IMR-90 (cell line): ENCODE measurements at regions not wholly inside any gene's neighbourhood (a gene's known extent, or its start where the extent isn't known, plus 50 kb on each side); places are given as distances from the start of the nearest gene placed in this dataset.

Source experiments
- ATAC-seq: fragments of 200-7000 bp; cut with Tn5 transposase; 2 replicates; pipeline ENCODE4 v1.9.1; 2020; ENCODE audit warnings: low read depth, mild to moderate bottlenecking, moderate library complexity
- BruUV-seq: library from RNA; stranded (reverse); fragments of 400-500 nt; replicated peaks from 2 replicates; lab custom pipeline; 2021; lab: Mats Ljungman, UMichigan
- CTCF ChIA-PET: fragments of 300-600 bp; formaldehyde crosslinking; extraction: SDS; loops from one replicate; lab custom pipeline; 2021; ENCODE audit warnings: antibody characterized with exemption; lab: Yijun Ruan, JAX
- POLR2A ChIA-PET: fragments of 300-600 bp; sonication (Branson Sonifier 250); formaldehyde crosslinking; loops from one replicate; lab custom pipeline; 2022; ENCODE audit warnings: antibody characterized with exemption; ENCODE audit not compliant: unreplicated experiment; lab: Charles Lee
- DNase-seq: peaks from one replicate; pipeline ENCODE4 v3.0.0; 2013
- H2AFZ ChIP-seq: replicated peaks from 2 replicates; pipeline ENCODE3; 2013; ENCODE audit warnings: low read length, mild to moderate bottlenecking; ENCODE audit not compliant: poor library complexity
- H2AK5ac ChIP-seq: 2 replicates; pipeline ENCODE4 v1.6.1; 2013; ENCODE audit warnings: low read depth, low read length, inconsistent platforms
- H2AK9ac ChIP-seq: replicated peaks from 2 replicates; pipeline ENCODE3; 2013; ENCODE audit warnings: mild to moderate bottlenecking, low read depth, low read length, moderate library complexity; ENCODE audit not compliant: poor library complexity
- H2BK120ac ChIP-seq: 2 replicates; pipeline ENCODE4 v1.6.1; 2013; ENCODE audit warnings: low read depth, low read length, inconsistent platforms
- H2BK15ac ChIP-seq: 3 replicates; pipeline ENCODE4 v1.6.1; 2013; ENCODE audit warnings: low read depth, low read length, inconsistent platforms
- H2BK20ac ChIP-seq: 2 replicates; pipeline ENCODE4 v1.6.1; 2013; ENCODE audit warnings: low read depth, mild to moderate bottlenecking, inconsistent platforms, low read length, moderate library complexity
- H2BK5ac ChIP-seq: 2 replicates; pipeline ENCODE4 v1.6.1; 2013; ENCODE audit warnings: mild to moderate bottlenecking, low read depth, low read length, inconsistent platforms; ENCODE audit not compliant: poor library complexity, severe bottlenecking
- H3K14ac ChIP-seq: replicated peaks from 2 replicates; pipeline ENCODE4 v1.6.1; 2013; ENCODE audit warnings: low read depth, low read length, inconsistent platforms
- H3K18ac ChIP-seq: 2 replicates; pipeline ENCODE4 v1.6.1; 2013; ENCODE audit warnings: low read depth, low read length, control low read depth
- H3K23ac ChIP-seq: 2 replicates; pipeline ENCODE4 v1.6.1; 2013; ENCODE audit warnings: low read depth, low read length, inconsistent platforms
- H3K27ac ChIP-seq: 2 replicates; pipeline ENCODE4 v1.5.1; 2013; ENCODE audit warnings: mild to moderate bottlenecking, control low read depth, low read length; ENCODE audit not compliant: insufficient read depth
- H3K27me3 ChIP-seq: 2 replicates; pipeline ENCODE4 v1.6.1; 2013; ENCODE audit warnings: low read length; ENCODE audit not compliant: control insufficient read depth, insufficient read depth
- H3K36me3 ChIP-seq: 2 replicates; pipeline ENCODE4 v1.6.1; 2013; ENCODE audit warnings: low read length, mixed read lengths; ENCODE audit not compliant: control insufficient read depth, insufficient read depth
- H3K4ac ChIP-seq: 2 replicates; pipeline ENCODE4 v1.6.1; 2013; ENCODE audit warnings: low read depth, low read length, inconsistent platforms
- H3K4me1 ChIP-seq: 2 replicates; pipeline ENCODE4 v1.6.1; 2013; ENCODE audit warnings: low read length, mixed read lengths; ENCODE audit not compliant: control insufficient read depth, insufficient read depth
- H3K4me2 ChIP-seq: 2 replicates; pipeline ENCODE4 v1.6.1; 2013; ENCODE audit warnings: low read depth, mild to moderate bottlenecking, control low read depth, low read length, moderate library complexity
- H3K4me3 ChIP-seq: 2 replicates; pipeline ENCODE4 v1.5.1; 2013; ENCODE audit warnings: low read depth, mild to moderate bottlenecking, control low read depth, low read length, moderate library complexity; ENCODE audit not compliant: insufficient read depth
- H3K56ac ChIP-seq: 2 replicates; pipeline ENCODE4 v1.6.1; 2013; ENCODE audit warnings: low read length, inconsistent platforms; ENCODE audit not compliant: insufficient read depth; ENCODE audit errors: extremely low read depth
- H3K79me1 ChIP-seq, 2 experiments: 2 replicates each; pipeline ENCODE4 v1.6.1; 2013; ENCODE audit warnings: low read length in 2 of 2, inconsistent platforms in 1 of 2, low read depth in 1 of 2
- H3K9ac ChIP-seq: 2 replicates; pipeline ENCODE4 v1.6.1; 2013; ENCODE audit warnings: low read depth, low read length, control low read depth
- H3K9me1 ChIP-seq: 2 replicates; pipeline ENCODE4 v1.6.1; 2013; ENCODE audit warnings: low read length, inconsistent platforms; ENCODE audit not compliant: insufficient read depth
- H3K9me3 ChIP-seq: 2 replicates; pipeline ENCODE4 v1.6.1; 2013; ENCODE audit warnings: low read length; ENCODE audit not compliant: control insufficient read depth, insufficient read depth
- H4K20me1 ChIP-seq: 2 replicates; pipeline ENCODE4 v1.6.1; 2013; ENCODE audit warnings: low read length, inconsistent platforms; ENCODE audit not compliant: insufficient read depth
- H4K5ac ChIP-seq: 2 replicates; pipeline ENCODE4 v1.6.1; 2013; ENCODE audit warnings: mild to moderate bottlenecking, low read depth, low read length, control low read depth
- H4K8ac ChIP-seq, 2 experiments: 2 replicates each; pipeline ENCODE4 v1.6.1; 2013; ENCODE audit warnings: low read depth in 2 of 2, low read length in 2 of 2, control low read depth in 1 of 2, inconsistent platforms in 1 of 2
- H4K91ac ChIP-seq: 2 replicates; pipeline ENCODE4 v1.6.1; 2013; ENCODE audit warnings: low read depth, low read length, inconsistent platforms; ENCODE audit not compliant: insufficient read depth
- BHLHE40 ChIP-seq: fragments of 150-350 bp; IDR thresholded peaks from 2 replicates; pipeline ENCODE4 v1.6.1; 2016; ENCODE audit warnings: mild to moderate bottlenecking, low read depth, low read length
- CEBPB ChIP-seq: IDR thresholded peaks from 2 replicates; pipeline ENCODE4 v1.6.1; 2012; ENCODE audit warnings: low read depth, low read length, improper control_type of control experiment
- CHD1 ChIP-seq: IDR thresholded peaks from 2 replicates; pipeline ENCODE4 v1.6.1; 2012; ENCODE audit warnings: low read depth, low read length, improper control_type of control experiment
- FOS ChIP-seq: fragments of 150-350 bp; IDR thresholded peaks from 2 replicates; pipeline ENCODE4 v1.6.1; 2016; ENCODE audit warnings: low read depth, low read length
- MAFK ChIP-seq: IDR thresholded peaks from 2 replicates; pipeline ENCODE4 v1.6.1; 2012; ENCODE audit warnings: low read depth, low read length, improper control_type of control experiment
- MAZ ChIP-seq: IDR thresholded peaks from 2 replicates; pipeline ENCODE4 v1.6.1; 2012; ENCODE audit warnings: low read depth, mild to moderate bottlenecking, low read length, improper control_type of control experiment, moderate library complexity, borderline replicate concordance
- MXI1 ChIP-seq: IDR thresholded peaks from 2 replicates; pipeline ENCODE4 v1.6.1; 2012; ENCODE audit warnings: low read depth, mild to moderate bottlenecking, low read length, moderate library complexity, borderline replicate concordance
- SMC3 ChIP-seq: fragments of 150-350 bp; IDR thresholded peaks from 2 replicates; pipeline ENCODE4 v1.6.1; 2016; ENCODE audit warnings: low read depth, mild to moderate bottlenecking, antibody characterized with exemption, low read length, moderate library complexity
- USF2 ChIP-seq: fragments of 150-350 bp; IDR thresholded peaks from 2 replicates; pipeline ENCODE4 v1.6.1; 2017; ENCODE audit warnings: mild to moderate bottlenecking, antibody characterized with exemption, low read length, low read depth
- WGBS, 2 experiments: methylation state at CpG; one replicate each; pipeline versions ENCODE4 v1.1.5 to v1.1.7; 2013; ENCODE audit warnings: missing lambda C conversion rate in 2 of 2; ENCODE audit not compliant: insufficient read length in 1 of 2; ENCODE audit errors: extremely low coverage in 2 of 2; 5-methylcytosine and 5-hydroxymethylcytosine counted together
- dilution Hi-C: fragments of 300-500 bp; cut with HindIII; formaldehyde crosslinking; loops from one replicate; pipeline ENCODE4 v1.14.3; 2018; ENCODE audit warnings: low sequenced_read_pairs; ENCODE audit not compliant: unreplicated experiment
- in situ Hi-C: fragments of 300-500 bp; cut with MboI; formaldehyde crosslinking; loops from 3 replicates; pipeline ENCODE4 v1.14.3; 2019; ENCODE audit warnings: low sequenced_read_pairs, inconsistent platforms, mixed read lengths
- intact Hi-C: fragments of 100-400 bp; cut with micrococcal nuclease; formaldehyde crosslinking; loops from 2 replicates; pipeline ENCODE4 v1.10.0; 2022

- Histone ChIP-seq H4K20me1 (no peaks in the 10 kb centered on the region), H3K23ac (no peak overlapping the region), H3K79me1 (no peaks in the 10 kb centered on the region), H2BK15ac (no peak overlapping the region), H3K9me3 (no peaks in the 10 kb centered on the region), H3K4ac (no peak overlapping the region), H3K27ac (no peak overlapping the region), H4K8ac (no peak overlapping the region), H3K9me1 (no peaks in the 10 kb centered on the region), H2BK120ac (no peak overlapping the region), H3K14ac (no peak overlapping the region), H3K9ac (no peak overlapping the region), H3K56ac (no peak overlapping the region), H2AFZ (no peak overlapping the region), H4K91ac (no peak overlapping the region), H2AK5ac (no peak overlapping the region), H2AK9ac (no peak overlapping the region), H4K5ac (no peak overlapping the region), H3K4me1 (no peaks in the 10 kb centered on the region), H3K4me3 (no peak overlapping the region), H3K18ac (no peak overlapping the region), H2BK20ac (no peak overlapping the region), H3K27me3 (peaks cover 29% of the 10 kb centered on the region), H3K36me3 (no peaks in the 10 kb centered on the region), H3K4me2 (no peak overlapping the region), H2BK5ac (no peak overlapping the region)
- no peak for ATAC-seq
- in situ Hi-C loops (no loop called here), intact Hi-C loops (no loop called here), dilution Hi-C loops (no loop called here)
- BruUV-seq = no TSS peak
- no peak for DNase-seq
- TF ChIP-seq FOS (no peak), BHLHE40 (no peak), CEBPB (no peak), USF2 (no peak), SMC3 (no peak), MAFK (no peak), MXI1 (no peak), CHD1 (no peak), MAZ (no peak)
- no CpG with 5 or more reads among the region's 1 CpG for WGBS, 2 experiments
- CTCF ChIA-PET = no interaction called here
- POLR2A ChIA-PET = no interaction called here
These were observed 55.1 kb upstream of the SLC25A26 start for GRCh38 chr3:66165660-66166059.
